A673 (cell line): ENCODE measurements at regions not wholly inside any gene's neighbourhood (a gene's known extent, or its start where the extent isn't known, plus 50 kb on each side); places are given as distances from the start of the nearest gene placed in this dataset.

Experiments used
- CTCF ChIP-seq: fragments of 300-800, 200-600 bp; sonication (generic); conservative IDR thresholded peaks from 2 replicates; pipeline ENCODE4 v1.5.1; 2017; ENCODE audit warnings: low read depth, mild to moderate bottlenecking, antibody characterized with exemption, low read length, moderate library complexity, mixed read lengths
- EZH2 ChIP-seq: fragments of 200-600 bp; sonication (generic); IDR thresholded peaks from 2 replicates; pipeline ENCODE4 v1.6.1; 2017; ENCODE audit warnings: borderline replicate concordance, low read depth, mild to moderate bottlenecking, mixed read lengths, antibody characterized with exemption, low read length; ENCODE audit not compliant: poor library complexity, severe bottlenecking

- TF ChIP-seq EZH2 = no peak
- no peak for TF ChIP-seq CTCF
Measured at GRCh38 chr11:37411289-37411688, 813.3 kb upstream of the RAG2 start.
